ENCODE measurements at regions not wholly inside any gene's neighbourhood (a gene's known extent, or its start where the extent isn't known, plus 50 kb on each side); places are given as distances from the start of the nearest gene placed in this dataset.

DNA sequence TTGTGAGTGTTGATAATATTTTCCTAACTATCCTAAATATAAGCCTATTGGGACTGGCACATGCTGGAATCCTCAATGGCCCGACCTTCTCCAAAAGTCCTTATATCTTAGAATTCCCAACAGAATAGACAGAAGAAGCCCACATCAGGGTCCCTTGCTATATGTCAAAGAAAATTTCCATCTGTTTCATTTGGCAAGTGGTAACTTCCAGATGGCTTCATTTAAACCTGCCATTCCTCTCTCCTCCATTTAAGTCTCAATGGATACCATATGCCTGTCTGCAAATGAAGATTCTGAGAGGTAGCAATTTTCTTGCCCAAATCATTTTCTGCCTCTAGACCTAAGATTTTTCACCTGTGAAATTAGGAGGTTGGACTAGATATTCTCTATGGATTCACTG lies 73.1 kb upstream of the KCNA4 start:
- POLR2A ChIA-PET, result no interaction called here
- H3K4me1 Mint-ChIP-seq, result peaks cover 0 to 1% (median 0%) of the 10 kb centered on the region in 7 donors
- no peaks in the 10 kb centered on the region for H3K27me3 Mint-ChIP-seq
- Histone ChIP-seq H3K9me3 (ENCODE audit: control insufficient read depth in 2 of 3, low read length in 3 of 3) (no peaks in the 10 kb centered on the region), H3K27ac (ENCODE audit: low read depth, low read length) (no peak overlapping the region), H3K36me3 (ENCODE audit: control insufficient read depth in 2 of 3, insufficient read depth in 3 of 3, low read length in 3 of 3) (no peaks in the 10 kb centered on the region), H3K27me3 (ENCODE audit: control insufficient read depth in 2 of 2, insufficient read depth in 2 of 2, low read length in 2 of 2) (no peaks in the 10 kb centered on the region), H3K4me1 (ENCODE audit: control insufficient read depth in 2 of 2, insufficient read depth in 2 of 2, low read length in 2 of 2) (no peaks in the 10 kb centered on the region), H3K4me3 (ENCODE audit: low read length) (no peak overlapping the region)
- H3K4me3 Mint-ChIP-seq, result no peak overlapping the region
- H3K36me3 Mint-ChIP-seq, result no peaks in the 10 kb centered on the region
- no peak for DNase-seq
- CTCF ChIA-PET, result no interaction called here
- peaks cover 0 to 10% (median 3%) of the 10 kb centered on the region in 11 donors for H3K9me3 Mint-ChIP-seq
- ATAC-seq, result no peak
- H3K27ac Mint-ChIP-seq, result no peak overlapping the region
- intact Hi-C loops (cut with micrococcal nuclease), result no loop called here

DNA sequence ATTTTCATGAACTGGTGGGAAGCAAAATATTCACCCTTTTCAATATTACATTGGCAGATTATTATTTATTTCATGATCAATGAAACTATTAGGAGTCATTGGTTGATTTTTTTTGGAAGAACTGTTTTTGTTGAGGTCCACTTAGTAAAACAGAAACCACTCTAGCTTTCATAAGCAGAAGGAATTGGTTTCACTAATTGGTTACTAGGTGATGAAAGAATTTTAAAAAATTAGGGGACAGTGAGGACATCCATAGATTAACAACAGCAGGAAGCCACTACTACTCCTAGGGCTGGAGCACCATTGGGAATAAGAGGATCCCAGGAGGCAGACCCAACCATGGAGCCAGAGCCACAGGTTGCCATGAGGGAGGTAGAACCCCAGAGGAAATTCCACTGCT lies 74.4 kb upstream of the KCNA4 start:
- Histone ChIP-seq H3K4me1 (ENCODE audit: control insufficient read depth in 2 of 2, insufficient read depth in 2 of 2, low read length in 2 of 2) (no peaks in the 10 kb centered on the region), H3K36me3 (ENCODE audit: control insufficient read depth in 2 of 3, insufficient read depth in 3 of 3, low read length in 3 of 3) (no peaks in the 10 kb centered on the region), H3K27me3 (ENCODE audit: control insufficient read depth in 2 of 2, insufficient read depth in 2 of 2, low read length in 2 of 2) (no peaks in the 10 kb centered on the region), H3K4me3 (ENCODE audit: low read length) (no peak overlapping the region), H3K27ac (ENCODE audit: low read depth, low read length) (no peak overlapping the region), H3K9me3 (ENCODE audit: control insufficient read depth in 2 of 3, low read length in 3 of 3) (no peaks in the 10 kb centered on the region)
- Mint-ChIP-seq H3K27ac (no peak overlapping the region), H3K4me3 (no peak overlapping the region), H3K9me3 (peaks cover 0 to 10% (median 3%) of the 10 kb centered on the region in 11 donors), H3K4me1 (peaks cover 0 to 1% (median 0%) of the 10 kb centered on the region in 7 donors), H3K36me3 (no peaks in the 10 kb centered on the region), H3K27me3 (no peaks in the 10 kb centered on the region)
- intact Hi-C loops (cut with micrococcal nuclease), result no loop called here
- no peak for DNase-seq
- no peak for ATAC-seq
- ChIA-PET CTCF (no interaction called here), POLR2A (no interaction called here)

DNA sequence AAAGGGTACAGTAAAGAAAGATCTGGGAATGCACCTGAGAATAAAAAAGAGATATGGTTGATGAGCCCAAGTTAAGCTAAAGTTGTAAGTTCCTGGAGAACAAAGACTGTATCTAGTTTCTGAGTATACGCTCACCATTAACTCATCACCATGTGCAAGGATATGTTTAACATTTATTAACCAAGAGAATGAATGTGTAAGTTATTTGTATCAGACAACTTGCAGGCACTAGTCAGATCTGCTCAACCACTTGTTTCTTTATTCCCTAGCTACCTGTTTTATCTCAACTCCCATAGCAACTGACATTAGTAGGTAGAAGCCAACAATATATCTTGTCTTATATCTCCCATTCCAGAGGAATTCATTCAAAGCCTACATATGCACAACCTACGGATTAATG lies 74.9 kb upstream of the KCNA4 start:
- H3K36me3 ChIP-seq (ENCODE audit: control insufficient read depth in 2 of 3, insufficient read depth in 3 of 3, low read length in 3 of 3), result no peaks in the 10 kb centered on the region
- no peak overlapping the region for H3K4me3 ChIP-seq (ENCODE audit: low read length)
- CTCF ChIA-PET, result no interaction called here
- H3K27me3 Mint-ChIP-seq, result no peaks in the 10 kb centered on the region
- ATAC-seq, result no peak
- no peak overlapping the region for H3K27ac ChIP-seq (ENCODE audit: low read depth, low read length)
- H3K4me3 Mint-ChIP-seq, result no peak overlapping the region
- no peaks in the 10 kb centered on the region for H3K4me1 ChIP-seq (ENCODE audit: control insufficient read depth in 2 of 2, insufficient read depth in 2 of 2, low read length in 2 of 2)
- H3K4me1 Mint-ChIP-seq, result peaks cover 0 to 1% (median 0%) of the 10 kb centered on the region in 7 donors
- H3K9me3 ChIP-seq (ENCODE audit: control insufficient read depth in 2 of 3, low read length in 3 of 3), result no peaks in the 10 kb centered on the region
- POLR2A ChIA-PET, result no interaction called here
- intact Hi-C loops (cut with micrococcal nuclease), result no loop called here
- H3K36me3 Mint-ChIP-seq, result no peaks in the 10 kb centered on the region
- no peak for DNase-seq
- peaks cover 0 to 10% (median 3%) of the 10 kb centered on the region in 11 donors for H3K9me3 Mint-ChIP-seq
- no peak overlapping the region for H3K27ac Mint-ChIP-seq
- H3K27me3 ChIP-seq (ENCODE audit: control insufficient read depth in 2 of 2, insufficient read depth in 2 of 2, low read length in 2 of 2), result no peaks in the 10 kb centered on the region

DNA sequence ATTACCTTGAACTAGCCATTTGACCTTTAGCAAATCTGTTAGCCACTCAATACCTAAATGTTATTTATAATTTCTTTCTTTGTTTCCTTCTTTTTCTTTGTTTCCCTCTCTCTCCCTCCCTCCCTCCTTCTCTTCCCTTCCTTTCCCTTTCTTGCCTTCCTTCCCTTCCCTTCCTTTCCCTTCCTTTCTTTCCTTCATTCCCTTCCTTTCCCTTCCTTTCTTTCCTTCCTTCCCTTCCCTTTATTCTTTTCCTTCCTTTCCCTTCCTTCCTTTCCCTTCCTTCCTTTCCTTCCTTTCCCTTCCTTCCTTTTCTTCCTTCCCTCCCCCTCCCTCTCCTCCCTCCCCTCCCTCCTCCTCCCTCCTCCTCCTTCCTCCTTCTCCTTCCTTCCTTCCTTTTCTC lies 75.7 kb upstream of the KCNA4 start:
- H3K4me1 Mint-ChIP-seq, result peaks cover 0 to 1% (median 0%) of the 10 kb centered on the region in 7 donors
- ChIA-PET POLR2A (no interaction called here), CTCF (no interaction called here)
- DNase-seq (no peak), ATAC-seq (no peak)
- Histone ChIP-seq H3K4me3 (ENCODE audit: low read length) (no peak overlapping the region), H3K4me1 (ENCODE audit: control insufficient read depth in 2 of 2, insufficient read depth in 2 of 2, low read length in 2 of 2) (no peaks in the 10 kb centered on the region), H3K36me3 (ENCODE audit: control insufficient read depth in 2 of 3, insufficient read depth in 3 of 3, low read length in 3 of 3) (no peaks in the 10 kb centered on the region), H3K27ac (ENCODE audit: low read depth, low read length) (no peak overlapping the region), H3K27me3 (ENCODE audit: control insufficient read depth in 2 of 2, insufficient read depth in 2 of 2, low read length in 2 of 2) (no peaks in the 10 kb centered on the region), H3K9me3 (ENCODE audit: control insufficient read depth in 2 of 3, low read length in 3 of 3) (no peaks in the 10 kb centered on the region)
- no peak overlapping the region for H3K4me3 Mint-ChIP-seq
- peaks cover 0 to 6% (median 0%) of the 10 kb centered on the region in 5 donors for H3K27me3 Mint-ChIP-seq
- intact Hi-C loops (cut with micrococcal nuclease), result no loop called here
- H3K9me3 Mint-ChIP-seq, result peaks cover 0 to 14% (median 3%) of the 10 kb centered on the region in 11 donors
- no peak overlapping the region for H3K27ac Mint-ChIP-seq
- no peaks in the 10 kb centered on the region for H3K36me3 Mint-ChIP-seq

DNA sequence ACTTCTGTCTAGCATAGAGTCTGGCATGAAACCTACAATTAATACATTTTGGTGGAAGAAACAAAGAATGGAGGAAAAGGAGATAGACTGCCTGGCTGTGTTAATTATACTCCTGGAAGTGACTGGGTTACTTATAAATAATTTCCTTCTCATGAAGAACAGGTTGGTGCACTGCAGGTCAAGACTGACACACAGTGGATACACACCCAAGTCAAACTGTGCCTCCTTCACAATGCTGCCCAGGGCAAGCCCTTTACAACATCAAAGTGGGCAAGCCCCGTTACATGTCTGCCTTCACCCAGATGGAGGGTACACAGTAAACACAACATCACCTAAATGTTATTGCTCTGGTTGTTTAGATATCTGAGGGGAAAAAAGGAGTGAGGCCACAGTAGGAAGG lies 83.7 kb upstream of the KCNA4 start:
- DNase-seq (no peak), ATAC-seq (no peak)
- Mint-ChIP-seq H3K27me3 (peaks cover 0 to 6% (median 0%) of the 10 kb centered on the region in 5 donors), H3K4me3 (no peak overlapping the region), H3K4me1 (no peaks in the 10 kb centered on the region), H3K36me3 (no peaks in the 10 kb centered on the region), H3K27ac (no peak overlapping the region), H3K9me3 (peaks cover 2 to 32% (median 12%) of the 10 kb centered on the region in 11 donors)
- no peaks in the 10 kb centered on the region for H3K9me3 ChIP-seq (ENCODE audit: control insufficient read depth in 2 of 3, low read length in 3 of 3)
- intact Hi-C loops (cut with micrococcal nuclease), result no loop called here
- H3K4me3 ChIP-seq (ENCODE audit: low read length), result no peak overlapping the region
- H3K4me1 ChIP-seq (ENCODE audit: control insufficient read depth in 2 of 2, insufficient read depth in 2 of 2, low read length in 2 of 2), result no peaks in the 10 kb centered on the region
- ChIA-PET CTCF (no interaction called here), POLR2A (no interaction called here)
- no peaks in the 10 kb centered on the region for H3K36me3 ChIP-seq (ENCODE audit: control insufficient read depth in 2 of 3, insufficient read depth in 3 of 3, low read length in 3 of 3)
- no peaks in the 10 kb centered on the region for H3K27me3 ChIP-seq (ENCODE audit: control insufficient read depth in 2 of 2, insufficient read depth in 2 of 2, low read length in 2 of 2)
- no peak overlapping the region for H3K27ac ChIP-seq (ENCODE audit: low read depth, low read length)

DNA sequence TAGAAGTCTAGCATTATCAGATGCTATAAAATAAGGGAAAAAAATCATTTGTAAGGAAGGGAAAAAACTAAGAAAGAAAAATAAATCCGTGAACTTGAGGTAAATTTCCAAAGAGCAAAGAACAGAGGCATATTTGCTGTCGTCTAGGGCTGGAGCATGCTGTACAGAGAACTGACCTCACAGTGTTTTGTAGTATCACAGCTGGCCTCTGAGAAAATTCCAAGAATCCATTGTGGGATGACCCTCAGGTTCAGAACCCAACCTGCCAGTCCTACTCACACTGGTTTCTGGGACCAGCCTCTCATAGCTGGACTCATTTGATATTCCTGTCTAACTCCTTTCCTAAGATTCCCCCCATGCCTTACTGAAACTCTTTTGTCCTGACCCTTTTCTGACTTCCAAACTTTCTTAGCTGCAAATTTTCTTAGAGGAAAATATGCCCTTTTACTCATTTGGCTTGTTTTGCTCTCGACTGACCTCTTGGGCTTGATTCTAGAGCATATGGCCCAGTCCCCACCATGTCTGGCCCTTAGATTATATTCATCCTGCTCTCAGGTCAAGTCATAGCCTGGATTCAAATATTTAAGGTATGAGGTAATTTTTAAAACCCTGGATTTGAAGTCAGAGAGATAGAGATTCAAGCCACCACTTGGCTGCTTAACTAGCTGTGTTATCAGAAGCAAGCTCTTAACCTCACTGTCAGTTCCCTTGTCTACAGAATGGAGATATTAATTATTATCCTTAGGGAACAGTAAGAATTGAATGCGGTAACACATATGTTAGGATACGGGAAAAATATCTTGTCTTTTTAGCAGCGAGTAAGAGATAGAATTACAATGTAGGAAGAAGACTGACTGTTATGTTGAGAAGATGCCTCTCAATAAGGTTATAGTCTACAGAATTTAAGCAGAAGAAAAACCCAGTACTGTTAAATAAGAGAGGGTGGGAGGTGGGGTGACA lies 89.7 kb upstream of the KCNA4 start:
- no peaks in the 10 kb centered on the region for H3K36me3 ChIP-seq (ENCODE audit: control insufficient read depth in 2 of 3, insufficient read depth in 3 of 3, low read length in 3 of 3)
- Mint-ChIP-seq H3K9me3 (peaks cover 0 to 10% (median 3%) of the 10 kb centered on the region in 11 donors), H3K36me3 (no peaks in the 10 kb centered on the region), H3K27ac (no peak overlapping the region), H3K27me3 (no peaks in the 10 kb centered on the region), H3K4me1 (no peaks in the 10 kb centered on the region), H3K4me3 (no peak overlapping the region)
- H3K27ac ChIP-seq (ENCODE audit: low read depth, low read length), result no peak overlapping the region
- no peak for DNase-seq
- ChIA-PET CTCF (no interaction called here), POLR2A (no interaction called here)
- ATAC-seq, result no peak
- H3K4me3 ChIP-seq (ENCODE audit: low read length), result no peak overlapping the region
- H3K9me3 ChIP-seq (ENCODE audit: control insufficient read depth in 2 of 3, low read length in 3 of 3), result no peaks in the 10 kb centered on the region
- H3K27me3 ChIP-seq (ENCODE audit: control insufficient read depth in 2 of 2, insufficient read depth in 2 of 2, low read length in 2 of 2), result no peaks in the 10 kb centered on the region
- intact Hi-C loops (cut with micrococcal nuclease), result no loop called here
- no peaks in the 10 kb centered on the region for H3K4me1 ChIP-seq (ENCODE audit: control insufficient read depth in 2 of 2, insufficient read depth in 2 of 2, low read length in 2 of 2)

DNA sequence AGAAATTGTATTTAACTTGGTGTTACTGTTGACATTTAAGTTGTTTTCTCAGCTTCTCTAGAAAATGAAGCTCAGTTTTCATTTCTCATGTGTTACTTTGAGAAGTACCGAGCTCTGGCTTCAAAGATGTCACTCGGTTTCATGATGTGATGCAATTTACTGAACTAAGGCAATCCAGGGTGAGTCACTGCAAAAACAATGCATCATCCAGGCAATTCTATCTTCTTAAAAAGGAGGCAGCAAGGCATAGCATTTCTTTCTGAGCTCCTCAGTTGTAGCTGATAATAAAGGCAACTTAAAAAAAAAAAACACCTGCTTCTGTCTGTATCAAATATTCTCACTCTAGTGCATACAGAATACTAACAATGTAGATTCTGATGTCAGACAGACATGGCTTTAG lies 91.1 kb upstream of the KCNA4 start:
- DNase-seq (no peak), ATAC-seq (no peak)

More for the DNA sequence above, 91.1 kb upstream of the KCNA4 start:
- Histone ChIP-seq H3K4me3 (ENCODE audit: low read length) (no peak overlapping the region), H3K36me3 (ENCODE audit: control insufficient read depth in 2 of 3, insufficient read depth in 3 of 3, low read length in 3 of 3) (no peaks in the 10 kb centered on the region), H3K27me3 (ENCODE audit: control insufficient read depth in 2 of 2, insufficient read depth in 2 of 2, low read length in 2 of 2) (no peaks in the 10 kb centered on the region), H3K4me1 (ENCODE audit: control insufficient read depth in 2 of 2, insufficient read depth in 2 of 2, low read length in 2 of 2) (no peaks in the 10 kb centered on the region), H3K27ac (ENCODE audit: low read depth, low read length) (no peak overlapping the region), H3K9me3 (ENCODE audit: control insufficient read depth in 2 of 3, low read length in 3 of 3) (no peaks in the 10 kb centered on the region)
- peaks cover 0 to 1% (median 0%) of the 10 kb centered on the region in 7 donors for H3K4me1 Mint-ChIP-seq
- ChIA-PET CTCF (no interaction called here), POLR2A (no interaction called here)
- H3K27ac Mint-ChIP-seq, result no peak overlapping the region
- H3K27me3 Mint-ChIP-seq, result peaks cover 0 to 4% (median 0%) of the 10 kb centered on the region in 5 donors
- H3K9me3 Mint-ChIP-seq, result peaks cover 0 to 10% (median 3%) of the 10 kb centered on the region in 11 donors
- intact Hi-C loops (cut with micrococcal nuclease), result no loop called here
- no peaks in the 10 kb centered on the region for H3K36me3 Mint-ChIP-seq
- no peak overlapping the region for H3K4me3 Mint-ChIP-seq
